ENCODE measurements at regions not wholly inside any gene's neighbourhood (a gene's known extent, or its start where the extent isn't known, plus 50 kb on each side); places are given as distances from the start of the nearest gene placed in this dataset.

GRCh38 chr18:62454527-62454926, 68.3 kb upstream of the ZCCHC2 start:
- H3K4me3 Mint-ChIP-seq = no peak overlapping the region
- H3K4me1 Mint-ChIP-seq = no peaks in the 10 kb centered on the region
- ChIA-PET POLR2A (no interaction called here), CTCF (no interaction called here)
- ATAC-seq (ENCODE audit: low read depth) (no peak), DNase-seq (no peak)
- no peaks in the 10 kb centered on the region for H3K9me3 Mint-ChIP-seq
- no peaks in the 10 kb centered on the region for H3K36me3 Mint-ChIP-seq (ENCODE audit: low read depth)
- intact Hi-C loops (cut with micrococcal nuclease) = no loop called here
- no peak for TF ChIP-seq CTCF (IDR thresholded peaks at IDR 0.05)
- H3K27me3 Mint-ChIP-seq = peaks cover 8% of the 10 kb centered on the region
- no peak overlapping the region for H3K27ac Mint-ChIP-seq

- Mint-ChIP-seq H3K4me3 (no peak overlapping the region), H3K9me3 (no peaks in the 10 kb centered on the region), H3K27ac (no peak overlapping the region), H3K4me1 (no peaks in the 10 kb centered on the region), H3K27me3 (peaks cover 7% of the 10 kb centered on the region), H3K36me3 (ENCODE audit: low read depth) (no peaks in the 10 kb centered on the region)
- ChIA-PET CTCF (no interaction called here), POLR2A (no interaction called here)
- no peak for TF ChIP-seq CTCF (IDR thresholded peaks at IDR 0.05)
- ATAC-seq (ENCODE audit: low read depth) (no peak), DNase-seq (no peak)
- intact Hi-C loops (cut with micrococcal nuclease) = no loop called here
These were observed 67.6 kb upstream of the ZCCHC2 start for GRCh38 chr18:62455222-62455621.

- no peaks in the 10 kb centered on the region for H3K36me3 Mint-ChIP-seq (ENCODE audit: low read depth)
- no peaks in the 10 kb centered on the region for H3K4me1 Mint-ChIP-seq
- TF ChIP-seq CTCF (IDR thresholded peaks at IDR 0.05) = no peak
- H3K4me3 Mint-ChIP-seq = no peak overlapping the region
- intact Hi-C loops (cut with micrococcal nuclease) = no loop called here
- ATAC-seq (ENCODE audit: low read depth) = no peak
- ChIA-PET POLR2A (no interaction called here), CTCF (no interaction called here)
- peaks cover 7% of the 10 kb centered on the region for H3K27me3 Mint-ChIP-seq
- DNase-seq = no peak
- no peaks in the 10 kb centered on the region for H3K9me3 Mint-ChIP-seq
- H3K27ac Mint-ChIP-seq = no peak overlapping the region
These were observed 64.9 kb upstream of the ZCCHC2 start for GRCh38 chr18:62457877-62458276.

GRCh38 chr18:62458346-62458745, 64.5 kb upstream of the ZCCHC2 start:
- Mint-ChIP-seq H3K9me3 (no peaks in the 10 kb centered on the region), H3K4me1 (no peaks in the 10 kb centered on the region), H3K36me3 (ENCODE audit: low read depth) (no peaks in the 10 kb centered on the region), H3K27ac (no peak overlapping the region), H3K27me3 (peaks cover 7% of the 10 kb centered on the region), H3K4me3 (no peak overlapping the region)
- ATAC-seq (ENCODE audit: low read depth) (no peak), DNase-seq (no peak)
- intact Hi-C loops (cut with micrococcal nuclease) = no loop called here
- TF ChIP-seq CTCF (IDR thresholded peaks at IDR 0.05) = no peak
- CTCF ChIA-PET = no interaction called here
- POLR2A ChIA-PET = no interaction called here

- peaks cover 5% of the 10 kb centered on the region for H3K27me3 Mint-ChIP-seq
- TF ChIP-seq CTCF (IDR thresholded peaks at IDR 0.05) = no peak
- H3K4me1 Mint-ChIP-seq = no peaks in the 10 kb centered on the region
- ChIA-PET POLR2A (no interaction called here), CTCF (no interaction called here)
- H3K4me3 Mint-ChIP-seq = no peak overlapping the region
- H3K9me3 Mint-ChIP-seq = no peaks in the 10 kb centered on the region
- DNase-seq = no peak
- ATAC-seq (ENCODE audit: low read depth) = no peak
- intact Hi-C loops (cut with micrococcal nuclease) = no loop called here
- H3K27ac Mint-ChIP-seq = no peak overlapping the region
- H3K36me3 Mint-ChIP-seq (ENCODE audit: low read depth) = no peaks in the 10 kb centered on the region
These were observed 63.7 kb upstream of the ZCCHC2 start for GRCh38 chr18:62458868-62459716.
